ENCODE measurements at regions not wholly inside any gene's neighbourhood (a gene's known extent, or its start where the extent isn't known, plus 50 kb on each side); places are given as distances from the start of the nearest gene placed in this dataset.

- TF ChIP-seq CTCF (conservative IDR thresholded peaks at IDR 0.05 in 1 of 2, IDR thresholded peaks at IDR 0.05 in 1 of 2; ENCODE audit: low read depth in 1 of 2, low read length in 2 of 2) (no peak), EZH2 (IDR thresholded peaks at IDR 0.05; ENCODE audit: low read length, missing control alignments) (no peak)
These were observed 173.0 kb downstream of the FOXL1 start for GRCh38 chr16:86751076-86752030.
